ENCODE measurements at regions not wholly inside any gene's neighbourhood (a gene's known extent, or its start where the extent isn't known, plus 50 kb on each side); places are given as distances from the start of the nearest gene placed in this dataset.

GRCh38 chr13:20287976-20288375, 55.9 kb upstream of the GJB6 start:
- no peak overlapping the region for H3K9ac ChIP-seq
- H3K27ac ChIP-seq (ENCODE audit: low read depth in 2 of 2, low read length in 1 of 2), result no peak overlapping the region
- H3K27me3 ChIP-seq (ENCODE audit: insufficient read depth), result no peaks in the 10 kb centered on the region; the same call in 1 of the 2 replicates
- H4K20me1 ChIP-seq (ENCODE audit: insufficient read depth), result no peaks in the 10 kb centered on the region
- H3K9me3 ChIP-seq, result no peaks in the 10 kb centered on the region
- no peaks in the 10 kb centered on the region for H3K79me2 ChIP-seq (ENCODE audit: insufficient read depth)
- no peaks in the 10 kb centered on the region for H3K9me2 ChIP-seq
- no peaks in the 10 kb centered on the region for H3F3A ChIP-seq (replicated peaks; ENCODE audit: insufficient read depth)
- H3K36me3 ChIP-seq (replicated peaks in 1 of 2; ENCODE audit: control insufficient read depth in 1 of 2, insufficient read depth in 2 of 2, low read length in 1 of 2), result no peaks in the 10 kb centered on the region
- TF ChIP-seq, protein P1, sequence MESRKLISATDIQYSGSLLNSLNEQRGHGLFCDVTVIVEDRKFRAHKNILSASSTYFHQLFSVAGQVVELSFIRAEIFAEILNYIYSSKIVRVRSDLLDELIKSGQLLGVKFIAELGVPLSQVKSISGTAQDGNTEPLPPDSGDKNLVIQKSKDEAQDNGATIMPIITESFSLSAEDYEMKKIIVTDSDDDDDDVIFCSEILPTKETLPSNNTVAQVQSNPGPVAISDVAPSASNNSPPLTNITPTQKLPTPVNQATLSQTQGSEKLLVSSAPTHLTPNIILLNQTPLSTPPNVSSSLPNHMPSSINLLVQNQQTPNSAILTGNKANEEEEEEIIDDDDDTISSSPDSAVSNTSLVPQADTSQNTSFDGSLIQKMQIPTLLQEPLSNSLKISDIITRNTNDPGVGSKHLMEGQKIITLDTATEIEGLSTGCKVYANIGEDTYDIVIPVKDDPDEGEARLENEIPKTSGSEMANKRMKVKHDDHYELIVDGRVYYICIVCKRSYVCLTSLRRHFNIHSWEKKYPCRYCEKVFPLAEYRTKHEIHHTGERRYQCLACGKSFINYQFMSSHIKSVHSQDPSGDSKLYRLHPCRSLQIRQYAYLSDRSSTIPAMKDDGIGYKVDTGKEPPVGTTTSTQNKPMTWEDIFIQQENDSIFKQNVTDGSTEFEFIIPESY (IDR thresholded peaks at IDR 0.05; ENCODE audit: borderline replicate concordance, low read depth), result no peak
- TF ChIP-seq EP300 (IDR thresholded peaks at IDR 0.05; ENCODE audit: borderline replicate concordance in 1 of 2, low read depth in 1 of 2, low read length in 1 of 2) (no peak), MEF2A (IDR thresholded peaks at IDR 0.05; ENCODE audit: borderline replicate concordance, low read depth) (no peak), CTCF (IDR thresholded peaks at IDR 0.05) (no peak), NRF1 (IDR thresholded peaks at IDR 0.05; ENCODE audit: low read depth, low read length) (no peak), TAF1 (IDR thresholded peaks at IDR 0.05; ENCODE audit: borderline replicate concordance, low read depth, low read length) (no peak), JUND (IDR thresholded peaks at IDR 0.05) (no peak), MXI1 (IDR thresholded peaks at IDR 0.05; ENCODE audit: low read depth, low read length) (no peak), RAD21 (IDR thresholded peaks at IDR 0.05; ENCODE audit: low read length) (no peak)
- H3K4me3 ChIP-seq (ENCODE audit: low read depth in 2 of 2, low read length in 1 of 2), result no peak overlapping the region
- POLR2A ChIA-PET, result no interaction called here
- H2AFZ ChIP-seq (ENCODE audit: low read depth), result no peak overlapping the region
- CTCF ChIA-PET, result no interaction called here
- no peak overlapping the region for H3K4me2 ChIP-seq
- H3K4me1 ChIP-seq (ENCODE audit: control insufficient read depth in 1 of 2, insufficient read depth in 2 of 2, low read depth in 1 of 2, low read length in 1 of 2), result no peaks in the 10 kb centered on the region
- 0% methylated on average over 1 of the region's 1 CpG for WGBS (ENCODE audit: low lambda C conversion rate)
- DNase-seq, result no peak

- POLR2A ChIA-PET, result no interaction called here
- TF ChIP-seq YY1 (IDR thresholded peaks at IDR 0.05; ENCODE audit: low read depth) (no peak), TEAD4 (IDR thresholded peaks at IDR 0.05; ENCODE audit: borderline replicate concordance, insufficient read depth) (no peak), FOXM1 (IDR thresholded peaks at IDR 0.05; ENCODE audit: low read depth) (no peak), SIN3A (IDR thresholded peaks at IDR 0.05; ENCODE audit: borderline replicate concordance, low read depth, low read length) (no peak), NFIC (IDR thresholded peaks at IDR 0.05; ENCODE audit: borderline replicate concordance) (no peak), ELF1 (IDR thresholded peaks at IDR 0.05) (no peak), EP300 (IDR thresholded peaks at IDR 0.05; ENCODE audit: borderline replicate concordance in 1 of 2, low read depth in 1 of 2, low read length in 1 of 2) (no peak), PBX3 (IDR thresholded peaks at IDR 0.05) (no peak), CHD2 (IDR thresholded peaks at IDR 0.05; ENCODE audit: low read length, partially characterized antibody) (no peak), TAF1 (IDR thresholded peaks at IDR 0.05; ENCODE audit: borderline replicate concordance, low read depth, low read length) (no peak), FOSL2 (IDR thresholded peaks at IDR 0.05; ENCODE audit: borderline replicate concordance, low read depth) (no peak), GABPA (IDR thresholded peaks at IDR 0.05; ENCODE audit: low read depth) (no peak), GATA2 (CRISPR knock-in tag; IDR thresholded peaks at IDR 0.05) (no peak), JUND (IDR thresholded peaks at IDR 0.05) (no peak), RAD21 (IDR thresholded peaks at IDR 0.05; ENCODE audit: low read length) (no peak)
- Histone ChIP-seq H3K36me3 (replicated peaks in 1 of 2; ENCODE audit: control insufficient read depth in 1 of 2, insufficient read depth in 2 of 2, low read length in 1 of 2) (no peaks in the 10 kb centered on the region), H3K9me2 (no peaks in the 10 kb centered on the region), H4K20me1 (ENCODE audit: insufficient read depth) (no peaks in the 10 kb centered on the region), H3K27ac (ENCODE audit: low read depth in 2 of 2, low read length in 1 of 2) (no peak overlapping the region), H2AFZ (ENCODE audit: low read depth) (no peak overlapping the region), H3K79me2 (ENCODE audit: insufficient read depth) (no peaks in the 10 kb centered on the region), H3K9ac (no peak overlapping the region), H3K27me3 (ENCODE audit: insufficient read depth) (no peaks in the 10 kb centered on the region), H3K4me2 (no peak overlapping the region), H3K4me1 (ENCODE audit: control insufficient read depth in 1 of 2, insufficient read depth in 2 of 2, low read depth in 1 of 2, low read length in 1 of 2) (no peaks in the 10 kb centered on the region), H3F3A (replicated peaks; ENCODE audit: insufficient read depth) (no peaks in the 10 kb centered on the region), H3K9me3 (no peaks in the 10 kb centered on the region), H3K4me3 (ENCODE audit: low read depth in 2 of 2, low read length in 1 of 2) (no peak overlapping the region)
- 0% methylated on average over 2 of the region's 2 CpGs for WGBS (ENCODE audit: low lambda C conversion rate)
- no peak for DNase-seq
- CTCF ChIA-PET, result no interaction called here
Observed at GRCh38 chr13:20285530-20285929, 53.4 kb upstream of the GJB6 start.
